ENCODE measurements at regions not wholly inside any gene's neighbourhood (a gene's known extent, or its start where the extent isn't known, plus 50 kb on each side); places are given as distances from the start of the nearest gene placed in this dataset.

DNA sequence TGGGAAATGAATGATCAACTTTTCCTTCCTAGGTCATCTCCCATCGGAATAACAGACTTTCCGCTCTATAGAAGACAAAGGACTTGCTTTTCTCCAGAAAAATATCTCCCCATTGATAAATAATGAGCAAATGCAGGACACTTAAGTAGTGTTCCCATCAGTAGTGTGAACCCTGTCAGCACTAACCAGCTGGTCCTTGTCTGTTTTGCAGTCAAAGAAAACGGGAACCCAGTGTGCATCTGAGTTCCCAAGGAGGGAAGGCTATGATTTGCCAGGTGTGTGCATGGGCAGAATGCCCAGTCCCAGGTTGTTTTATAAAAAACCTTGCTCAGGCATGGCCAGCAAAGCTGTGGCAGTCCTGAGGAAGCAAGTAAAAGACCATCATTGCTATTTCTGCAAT is 256.5 kb upstream of the HMGA2 start:
- DNase-seq (ENCODE audit: extremely low read depth in 1 of 4, low spot score in 3 of 4) (no peak), FAIRE-seq (no peak), ATAC-seq (no peak)
- TF ChIP-seq EZH2 (IDR thresholded peaks at IDR 0.05; ENCODE audit: borderline replicate concordance, low read depth, low read length): no peak
- no peak for TF ChIP-seq BRD4 (IDR thresholded peaks at IDR 0.05)
- TF ChIP-seq RNF2 (IDR thresholded peaks at IDR 0.05): no peak
- no peak for TF ChIP-seq CREBBP (IDR thresholded peaks at IDR 0.05; ENCODE audit: low read depth, low read length)
- no peak for TF ChIP-seq TRIM28 (IDR thresholded peaks at IDR 0.05)
- TF ChIP-seq KDM1A (IDR thresholded peaks at IDR 0.05): no peak
- TF ChIP-seq ERF (CRISPR knock-in tag; IDR thresholded peaks at IDR 0.05): no peak
- no peak for TF ChIP-seq EHMT2 (IDR thresholded peaks at IDR 0.05)
- no peak for TF ChIP-seq HLTF (IDR thresholded peaks at IDR 0.05)
- no peak for TF ChIP-seq SMAD4 (CRISPR knock-in tag; conservative IDR thresholded peaks at IDR 0.05)
- TF ChIP-seq RHOXF2B (CRISPR knock-in tag; conservative IDR thresholded peaks at IDR 0.05): no peak
- no peak for TF ChIP-seq ESRRA (IDR thresholded peaks at IDR 0.05; ENCODE audit: borderline replicate concordance, low read depth)
- TF ChIP-seq PHF20 (IDR thresholded peaks at IDR 0.05; ENCODE audit: partially characterized antibody): no peak
- Histone ChIP-seq H4K20me1 (replicated peaks; ENCODE audit: control insufficient read depth, insufficient read depth, low read length) (no peaks in the 10 kb centered on the region), H3K4me3 (no peak overlapping the region), H3K4me1 (replicated peaks in 1 of 2; ENCODE audit: control insufficient read depth in 2 of 2, insufficient read depth in 2 of 2, low read length in 2 of 2) (peaks cover 0 to 13% of the 10 kb centered on the region in 2 experiments; a peak in 3 of 5 replicates), H3K4me2 (ENCODE audit: insufficient read depth, low read length) (no peak overlapping the region), H3K36me3 (ENCODE audit: control insufficient read depth, insufficient read depth, low read length) (no peaks in the 10 kb centered on the region), H2AFZ (ENCODE audit: low read depth, low read length) (no peak overlapping the region), H3K9me1 (ENCODE audit: control insufficient read depth, insufficient read depth, low read length) (no peaks in the 10 kb centered on the region), H3K9me3 (replicated peaks; ENCODE audit: control insufficient read depth, insufficient read depth, low read depth, low read length) (no peaks in the 10 kb centered on the region), H3K27me3 (ENCODE audit: control insufficient read depth in 2 of 2, insufficient read depth in 2 of 2, low read length in 2 of 2) (no peaks in the 10 kb centered on the region), H3K79me2 (ENCODE audit: control insufficient read depth, insufficient read depth, low read length) (no peaks in the 10 kb centered on the region), H3K27ac (ENCODE audit: extremely low read depth, low read depth, low read length) (no peak overlapping the region), H3K9ac (ENCODE audit: insufficient read depth in 1 of 2, low read depth in 2 of 2, low read length in 2 of 2) (no peak overlapping the region)
- in situ Hi-C loops (cut with MboI): no loop called here
- 0% methylated on average over 3 of the region's 3 CpGs for WGBS (ENCODE audit: insufficient coverage, low coverage, missing lambda C conversion rate)
- intact Hi-C loops (cut with micrococcal nuclease): no loop called here
- ChIA-PET POLR2A (no interaction called here), CTCF (ENCODE audit: low intra/inter-chr PET ratio) (no interaction called here)
- BruUV-seq (replicated peaks): no TSS peak
